CD8-positive, alpha-beta memory T cell (primary cell): ENCODE measurements at regions not wholly inside any gene's neighbourhood (a gene's known extent, or its start where the extent isn't known, plus 50 kb on each side); places are given as distances from the start of the nearest gene placed in this dataset.

Experiments
- CTCF ChIA-PET: fragments of 350-600 bp; sonication (Branson Sonifier 250); formaldehyde crosslinking; loops from one replicate; lab custom pipeline; 2021; ENCODE audit warnings: antibody characterized with exemption; lab: Charles Lee
- POLR2A ChIA-PET: fragments of 350-600 bp; sonication (Branson Sonifier 250); formaldehyde crosslinking; loops from one replicate; lab custom pipeline; 2021; ENCODE audit warnings: antibody characterized with exemption; lab: Charles Lee
- DNase-seq, 5 donors: peaks; one replicate each; pipeline versions ENCODE4 v3.0.0 to v3.0.0-alpha.2; 2020 to 2022; ENCODE audit warnings: mixed read lengths in 1 of 5
- H3K27ac ChIP-seq: one replicate; pipeline ENCODE4 v1.7.0; 2013; ENCODE audit warnings: low read depth, mild to moderate bottlenecking, low read length, moderate library complexity
- H3K27me3 ChIP-seq: 2 replicates; pipeline ENCODE4 v1.7.0; 2013; ENCODE audit warnings: low read length, mild to moderate bottlenecking; ENCODE audit not compliant: insufficient read depth, poor library complexity, severe bottlenecking
- H3K36me3 ChIP-seq: 2 replicates; pipeline ENCODE4 v1.7.0; 2013; ENCODE audit warnings: mild to moderate bottlenecking, low read length, moderate library complexity; ENCODE audit not compliant: insufficient read depth
- H3K4me1 ChIP-seq: 2 replicates; pipeline ENCODE4 v1.7.0; 2013; ENCODE audit warnings: mild to moderate bottlenecking, low read length, moderate library complexity; ENCODE audit not compliant: insufficient read depth
- H3K4me3 ChIP-seq: 2 replicates; pipeline ENCODE4 v1.7.0; 2013; ENCODE audit warnings: mild to moderate bottlenecking, low read length
- H3K9me3 ChIP-seq: 2 replicates; pipeline ENCODE4 v1.7.0; 2013; ENCODE audit warnings: mild to moderate bottlenecking, low read length
- H3K27ac Mint-ChIP-seq, 8 donors: one replicate each; pipeline ENCODE4 v1.8.0; 2020 to 2021; ENCODE audit warnings: mixed read lengths in 8 of 8, mild to moderate bottlenecking in 6 of 8, inconsistent platforms in 3 of 8, moderate library complexity in 3 of 8
- H3K27me3 Mint-ChIP-seq, 2 donors: one replicate each; pipeline ENCODE4 v1.8.0; 2020 to 2021; ENCODE audit warnings: mixed read lengths in 2 of 2, mild to moderate bottlenecking in 1 of 2, moderate library complexity in 1 of 2
- H3K36me3 Mint-ChIP-seq, 3 donors: one replicate each; pipeline ENCODE4 v1.8.0; 2020 to 2021; ENCODE audit warnings: mixed read lengths in 3 of 3, inconsistent platforms in 1 of 3, mild to moderate bottlenecking in 1 of 3
- H3K4me1 Mint-ChIP-seq, 3 donors: one replicate each; pipeline ENCODE4 v1.8.0; 2020 to 2021; ENCODE audit warnings: mixed read lengths in 3 of 3, inconsistent platforms in 1 of 3, mild to moderate bottlenecking in 1 of 3
- H3K4me3 Mint-ChIP-seq, 7 donors: one replicate each; pipeline ENCODE4 v1.8.0; 2020 to 2021; ENCODE audit warnings: mixed read lengths in 7 of 7, mild to moderate bottlenecking in 6 of 7, moderate library complexity in 4 of 7, inconsistent platforms in 2 of 7
- H3K9me3 Mint-ChIP-seq, 5 donors: one replicate each; pipeline ENCODE4 v1.8.0; 2020 to 2022; ENCODE audit warnings: mixed read lengths in 5 of 5, mild to moderate bottlenecking in 3 of 5, moderate library complexity in 2 of 5, inconsistent platforms in 1 of 5

GRCh38 chr16:77540646-77541045 is 105.8 kb upstream of the ADAMTS18 start:
- Histone ChIP-seq H3K4me3 (no peak overlapping the region), H3K4me1 (no peaks in the 10 kb centered on the region), H3K36me3 (no peaks in the 10 kb centered on the region), H3K27ac (no peak overlapping the region), H3K9me3 (no peaks in the 10 kb centered on the region), H3K27me3 (no peaks in the 10 kb centered on the region)
- no peaks in the 10 kb centered on the region for H3K36me3 Mint-ChIP-seq
- CTCF ChIA-PET: no interaction called here
- no peak overlapping the region for H3K27ac Mint-ChIP-seq
- H3K4me3 Mint-ChIP-seq: no peak overlapping the region
- POLR2A ChIA-PET: no interaction called here
- no peaks in the 10 kb centered on the region for H3K4me1 Mint-ChIP-seq
- H3K9me3 Mint-ChIP-seq: no peaks in the 10 kb centered on the region
- peaks cover 3 to 6% of the 10 kb centered on the region in 2 donors for H3K27me3 Mint-ChIP-seq
- no peak for DNase-seq

- Histone ChIP-seq H3K36me3 (no peaks in the 10 kb centered on the region), H3K4me3 (no peak overlapping the region), H3K27me3 (no peaks in the 10 kb centered on the region), H3K27ac (no peak overlapping the region), H3K4me1 (no peaks in the 10 kb centered on the region), H3K9me3 (no peaks in the 10 kb centered on the region)
- H3K4me1 Mint-ChIP-seq: no peaks in the 10 kb centered on the region
- no peak overlapping the region for H3K4me3 Mint-ChIP-seq
- ChIA-PET POLR2A (no interaction called here), CTCF (no interaction called here)
- H3K36me3 Mint-ChIP-seq: no peaks in the 10 kb centered on the region
- H3K9me3 Mint-ChIP-seq: no peaks in the 10 kb centered on the region
- H3K27me3 Mint-ChIP-seq: peaks cover 3 to 6% of the 10 kb centered on the region in 2 donors
- DNase-seq: no peak
- H3K27ac Mint-ChIP-seq: no peak overlapping the region
Measured at GRCh38 chr16:77541165-77541564, 106.3 kb upstream of the ADAMTS18 start.

DNA sequence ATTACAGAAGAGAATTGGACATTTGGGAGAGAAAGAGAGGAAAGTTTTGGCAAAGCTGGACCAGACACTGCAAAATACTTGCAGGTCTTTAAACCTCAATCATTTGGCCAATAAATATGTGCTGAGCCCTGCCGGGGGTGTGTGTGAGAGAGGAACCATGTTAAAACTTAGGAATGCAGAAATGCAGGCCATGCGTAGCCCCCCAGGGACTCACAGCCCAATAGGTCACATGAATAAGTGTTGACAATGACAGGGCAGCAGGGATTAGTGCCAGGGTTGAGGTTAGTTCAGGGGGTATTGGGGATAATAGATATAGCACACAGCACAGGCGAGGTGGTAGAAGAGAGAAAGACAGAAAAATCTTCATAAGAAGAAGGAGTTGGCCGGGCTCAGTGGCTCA is 113.3 kb upstream of the ADAMTS18 start:
- no peaks in the 10 kb centered on the region for H3K9me3 ChIP-seq
- ChIA-PET CTCF (no interaction called here), POLR2A (no interaction called here)
- H3K27me3 ChIP-seq: no peaks in the 10 kb centered on the region
- no peak overlapping the region for H3K4me3 ChIP-seq
- H3K27ac ChIP-seq: no peak overlapping the region
- H3K9me3 Mint-ChIP-seq: peaks cover 0 to 3% (median 0%) of the 10 kb centered on the region in 5 donors
- no peaks in the 10 kb centered on the region for H3K36me3 ChIP-seq
- no peaks in the 10 kb centered on the region for H3K4me1 ChIP-seq
- no peaks in the 10 kb centered on the region for H3K36me3 Mint-ChIP-seq
- DNase-seq: no peak
- H3K4me3 Mint-ChIP-seq: no peak overlapping the region
- peaks cover 2 to 5% of the 10 kb centered on the region in 2 donors for H3K27me3 Mint-ChIP-seq
- H3K27ac Mint-ChIP-seq: no peak overlapping the region
- H3K4me1 Mint-ChIP-seq: no peaks in the 10 kb centered on the region

DNA sequence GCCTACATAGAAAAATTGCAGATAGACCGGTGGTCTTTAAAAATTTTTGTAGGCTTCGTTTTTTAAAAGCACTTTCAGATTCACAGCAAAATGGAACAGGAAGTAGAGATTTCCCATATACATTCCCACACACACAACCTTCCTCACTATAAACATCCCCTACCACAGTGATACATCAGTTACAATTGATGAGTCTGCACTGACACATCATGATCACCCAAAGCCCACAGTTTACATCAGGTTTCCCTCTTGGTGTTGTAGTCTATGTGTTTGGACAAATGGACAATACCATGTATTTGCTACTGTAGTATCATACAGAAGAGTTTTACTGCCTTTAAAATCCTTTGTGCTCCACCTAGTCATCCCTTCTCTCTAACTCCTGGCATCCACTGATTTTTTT is 113.9 kb upstream of the ADAMTS18 start:
- Mint-ChIP-seq H3K4me1 (no peaks in the 10 kb centered on the region), H3K4me3 (no peak overlapping the region), H3K27me3 (peaks cover 2 to 5% of the 10 kb centered on the region in 2 donors), H3K27ac (no peak overlapping the region), H3K9me3 (peaks cover 0 to 3% (median 0%) of the 10 kb centered on the region in 5 donors), H3K36me3 (no peaks in the 10 kb centered on the region)
- ChIA-PET CTCF (interaction anchor here (1.1 kb wide), 1 partner anchor 22 kb away, joined by 3 read pairs; no protein-coding TSS in a partner anchor), POLR2A (no interaction called here)
- Histone ChIP-seq H3K4me1 (no peaks in the 10 kb centered on the region), H3K9me3 (no peaks in the 10 kb centered on the region), H3K36me3 (no peaks in the 10 kb centered on the region), H3K27me3 (no peaks in the 10 kb centered on the region), H3K4me3 (no peak overlapping the region), H3K27ac (no peak overlapping the region)
- no peak for DNase-seq

DNA sequence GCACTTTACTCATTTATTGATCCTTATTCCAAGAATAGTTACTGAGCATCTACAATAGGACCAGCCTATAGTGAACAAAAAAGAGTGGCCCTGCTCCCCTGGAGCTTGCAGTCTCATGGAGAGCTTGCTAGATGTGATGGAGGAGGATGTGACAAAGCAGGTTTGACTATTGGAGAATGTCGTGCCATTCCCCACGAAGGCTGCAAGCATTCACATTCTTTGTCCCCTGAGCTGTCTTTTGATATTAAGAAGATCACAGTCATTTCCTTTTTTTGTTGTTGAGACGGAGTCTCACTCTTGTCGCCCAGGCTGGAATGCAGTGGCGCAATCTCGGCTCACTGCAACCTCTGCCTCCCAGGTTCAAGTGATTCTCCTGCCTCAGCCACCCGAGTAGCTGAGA is 115.0 kb upstream of the ADAMTS18 start:
- DNase-seq: no peak
- Histone ChIP-seq H3K36me3 (no peaks in the 10 kb centered on the region), H3K4me1 (no peaks in the 10 kb centered on the region), H3K27ac (no peak overlapping the region), H3K9me3 (no peaks in the 10 kb centered on the region), H3K4me3 (no peak overlapping the region), H3K27me3 (no peaks in the 10 kb centered on the region)
- H3K27ac Mint-ChIP-seq: no peak overlapping the region
- H3K9me3 Mint-ChIP-seq: peaks cover 0 to 3% (median 0%) of the 10 kb centered on the region in 5 donors
- H3K27me3 Mint-ChIP-seq: peaks cover 2 to 5% of the 10 kb centered on the region in 2 donors
- CTCF ChIA-PET: interaction anchor here (0.7 to 1.1 kb wide), 2 partner anchors 12 to 21 kb away, joined by 3 read pairs; no protein-coding TSS in a partner anchor
- H3K4me3 Mint-ChIP-seq: no peak overlapping the region
- H3K4me1 Mint-ChIP-seq: no peaks in the 10 kb centered on the region
- no peaks in the 10 kb centered on the region for H3K36me3 Mint-ChIP-seq
- POLR2A ChIA-PET: no interaction called here

DNA sequence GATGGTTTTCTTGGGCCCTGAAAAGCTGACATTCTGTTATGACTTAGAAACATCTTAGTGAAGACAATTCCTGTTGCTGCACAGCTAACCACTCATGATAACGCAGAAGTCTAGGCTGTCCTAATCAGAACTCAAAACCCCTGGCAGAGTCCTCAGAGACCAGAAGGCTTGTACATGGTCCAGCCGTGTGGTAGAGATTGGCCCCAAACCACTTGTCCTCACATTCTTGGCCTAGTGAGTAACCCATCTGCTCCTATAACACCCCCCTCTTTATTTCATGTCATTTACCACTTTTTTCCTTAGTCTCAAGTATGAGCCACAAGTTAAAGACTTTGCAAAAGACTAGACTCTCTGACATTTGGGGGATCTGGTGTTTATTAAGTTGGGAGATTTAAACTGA is 116.5 kb upstream of the ADAMTS18 start:
- H3K9me3 ChIP-seq: no peaks in the 10 kb centered on the region
- no peak overlapping the region for H3K4me3 Mint-ChIP-seq
- ChIA-PET POLR2A (no interaction called here), CTCF (no interaction called here)
- no peak for DNase-seq
- H3K36me3 ChIP-seq: no peaks in the 10 kb centered on the region
- peaks cover 0 to 3% (median 0%) of the 10 kb centered on the region in 5 donors for H3K9me3 Mint-ChIP-seq
- no peaks in the 10 kb centered on the region for H3K27me3 ChIP-seq
- no peak overlapping the region for H3K27ac ChIP-seq
- no peak overlapping the region for H3K27ac Mint-ChIP-seq
- H3K4me1 Mint-ChIP-seq: no peaks in the 10 kb centered on the region
- H3K4me1 ChIP-seq: no peaks in the 10 kb centered on the region
- no peaks in the 10 kb centered on the region for H3K36me3 Mint-ChIP-seq
- H3K4me3 ChIP-seq: no peak overlapping the region
- H3K27me3 Mint-ChIP-seq: peaks cover 2 to 5% of the 10 kb centered on the region in 2 donors

- H3K27ac ChIP-seq: no peak overlapping the region
- no peaks in the 10 kb centered on the region for H3K27me3 ChIP-seq
- peaks cover 2 to 5% of the 10 kb centered on the region in 2 donors for H3K27me3 Mint-ChIP-seq
- H3K4me1 Mint-ChIP-seq: no peaks in the 10 kb centered on the region
- H3K4me1 ChIP-seq: no peaks in the 10 kb centered on the region
- peaks cover 0 to 3% (median 0%) of the 10 kb centered on the region in 5 donors for H3K9me3 Mint-ChIP-seq
- H3K36me3 Mint-ChIP-seq: no peaks in the 10 kb centered on the region
- H3K4me3 Mint-ChIP-seq: no peak overlapping the region
- DNase-seq: no peak
- ChIA-PET POLR2A (no interaction called here), CTCF (no interaction called here)
- H3K4me3 ChIP-seq: no peak overlapping the region
- H3K36me3 ChIP-seq: no peaks in the 10 kb centered on the region
- no peak overlapping the region for H3K27ac Mint-ChIP-seq
- H3K9me3 ChIP-seq: no peaks in the 10 kb centered on the region
Measured at GRCh38 chr16:77553130-77553529, 118.3 kb upstream of the ADAMTS18 start.

DNA sequence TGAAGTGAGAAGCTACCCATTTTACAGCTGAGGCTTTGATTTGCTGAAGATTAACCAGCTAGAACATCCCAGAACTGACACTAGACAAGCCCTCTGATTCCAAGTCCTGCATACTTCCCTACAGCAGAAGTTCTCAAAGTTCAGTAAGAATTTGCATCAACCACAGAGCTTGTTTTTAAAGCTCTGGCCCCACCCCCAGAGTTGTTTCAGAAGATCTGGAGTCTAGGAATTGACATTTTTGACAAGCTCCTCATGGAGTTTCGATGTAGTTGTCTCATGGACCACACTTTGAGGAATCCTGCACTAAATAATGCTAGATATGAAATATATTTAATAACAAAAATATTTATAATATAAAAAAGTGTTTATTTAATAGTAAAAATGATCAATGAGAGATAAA is 120.3 kb upstream of the ADAMTS18 start:
- POLR2A ChIA-PET: no interaction called here

DNA sequence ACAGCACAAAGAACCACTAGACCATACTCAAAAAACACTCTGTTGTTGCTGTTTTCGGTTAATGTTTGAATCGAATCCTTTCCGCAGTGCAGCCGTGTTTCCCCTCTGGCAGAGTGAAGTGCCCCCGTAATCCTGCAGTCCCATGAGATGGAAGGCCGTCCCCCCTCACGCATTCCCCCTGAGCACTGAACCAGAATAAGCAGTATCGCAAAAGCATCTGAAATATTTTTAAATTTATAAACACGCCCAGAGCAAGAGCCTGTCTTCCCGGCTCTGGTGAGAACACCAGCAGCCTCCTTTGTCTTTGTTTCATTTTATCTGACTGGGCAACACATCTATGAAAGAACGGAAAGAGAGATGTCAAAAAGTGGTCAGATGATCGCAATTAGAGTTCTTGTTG is 121.0 kb upstream of the ADAMTS18 start:
- Mint-ChIP-seq H3K36me3 (no peaks in the 10 kb centered on the region), H3K4me1 (no peaks in the 10 kb centered on the region), H3K4me3 (no peak overlapping the region), H3K9me3 (no peaks in the 10 kb centered on the region), H3K27ac (no peak overlapping the region), H3K27me3 (peaks cover 2 to 3% of the 10 kb centered on the region in 2 donors)
- Histone ChIP-seq H3K4me3 (no peak overlapping the region), H3K36me3 (no peaks in the 10 kb centered on the region), H3K4me1 (no peaks in the 10 kb centered on the region), H3K27me3 (no peaks in the 10 kb centered on the region), H3K9me3 (no peaks in the 10 kb centered on the region), H3K27ac (no peak overlapping the region)
- ChIA-PET POLR2A (no interaction called here), CTCF (no interaction called here)
- DNase-seq: no peak

More for the DNA sequence above, 120.3 kb upstream of the ADAMTS18 start:
- Mint-ChIP-seq H3K9me3 (no peaks in the 10 kb centered on the region), H3K27ac (no peak overlapping the region), H3K36me3 (no peaks in the 10 kb centered on the region), H3K27me3 (peaks cover 2 to 3% of the 10 kb centered on the region in 2 donors), H3K4me1 (no peaks in the 10 kb centered on the region), H3K4me3 (no peak overlapping the region)
- CTCF ChIA-PET: no interaction called here
- H3K4me1 ChIP-seq: no peaks in the 10 kb centered on the region
- H3K27ac ChIP-seq: no peak overlapping the region
- no peaks in the 10 kb centered on the region for H3K27me3 ChIP-seq
- no peak overlapping the region for H3K4me3 ChIP-seq
- H3K36me3 ChIP-seq: no peaks in the 10 kb centered on the region
- DNase-seq: no peak
- H3K9me3 ChIP-seq: no peaks in the 10 kb centered on the region
